ENCODE measurements at regions not wholly inside any gene's neighbourhood (a gene's known extent, or its start where the extent isn't known, plus 50 kb on each side); places are given as distances from the start of the nearest gene placed in this dataset.
"Not testable (repeated sequence)": the region's sequence is repeated elsewhere in the genome, so short reads cannot be mapped to it uniquely, and the experiment has no call there.

GRCh38 chr6:166809721-166810120 lies 146.6 kb downstream of the RNASET2 start:
- Histone ChIP-seq H3K4me1 (ENCODE audit: control insufficient read depth, insufficient read depth, low read length) (no peaks in the 10 kb centered on the region), H3K9me3 (ENCODE audit: control insufficient read depth, low read length) (no peaks in the 10 kb centered on the region), H3K4me3 (ENCODE audit: insufficient read depth, low read depth, low read length) (no peak overlapping the region), H3K27me3 (ENCODE audit: control insufficient read depth, insufficient read depth, low read length, poor library complexity, severe bottlenecking) (no peaks in the 10 kb centered on the region), H3K36me3 (ENCODE audit: control insufficient read depth, insufficient read depth, low read length) (no peaks in the 10 kb centered on the region), H3K27ac (ENCODE audit: insufficient read depth, low read depth, low read length, poor library complexity, severe bottlenecking) (no peak overlapping the region)
- 88% methylated on average over 8 of the region's 8 CpGs for WGBS, 2 experiments

- H3K4me1 ChIP-seq (ENCODE audit: control insufficient read depth, insufficient read depth, low read length): no peaks in the 10 kb centered on the region
- no peak overlapping the region for H3K27ac ChIP-seq (ENCODE audit: insufficient read depth, low read depth, low read length, poor library complexity, severe bottlenecking)
- H3K27me3 ChIP-seq (ENCODE audit: control insufficient read depth, insufficient read depth, low read length, poor library complexity, severe bottlenecking): no peaks in the 10 kb centered on the region
- WGBS, 2 experiments: 92% methylated on average over 10 to 11 of the region's 11 CpGs
- H3K36me3 ChIP-seq (ENCODE audit: control insufficient read depth, insufficient read depth, low read length): no peaks in the 10 kb centered on the region
- H3K4me3 ChIP-seq (ENCODE audit: insufficient read depth, low read depth, low read length): no peak overlapping the region
- H3K9me3 ChIP-seq (ENCODE audit: control insufficient read depth, low read length): no peaks in the 10 kb centered on the region
These were observed 149.2 kb downstream of the RNASET2 start for GRCh38 chr6:166806962-166807757.

- H3K27me3 ChIP-seq (ENCODE audit: control insufficient read depth, insufficient read depth, low read length, poor library complexity, severe bottlenecking): no peaks in the 10 kb centered on the region
- H3K4me3 ChIP-seq (ENCODE audit: insufficient read depth, low read depth, low read length): no peak overlapping the region
- WGBS, 2 experiments: 82% methylated on average over 1 of the region's 1 CpG; no CpG with 5 or more reads in 1 of the 2 experiments
- H3K9me3 ChIP-seq (ENCODE audit: control insufficient read depth, low read length): no peaks in the 10 kb centered on the region
- no peak overlapping the region for H3K27ac ChIP-seq (ENCODE audit: insufficient read depth, low read depth, low read length, poor library complexity, severe bottlenecking)
- H3K36me3 ChIP-seq (ENCODE audit: control insufficient read depth, insufficient read depth, low read length): no peaks in the 10 kb centered on the region
- H3K4me1 ChIP-seq (ENCODE audit: control insufficient read depth, insufficient read depth, low read length): no peaks in the 10 kb centered on the region
These were observed 150.0 kb downstream of the RNASET2 start for GRCh38 chr6:166806217-166806838.

- Histone ChIP-seq H3K27ac (ENCODE audit: insufficient read depth, low read depth, low read length, poor library complexity, severe bottlenecking) (no peak overlapping the region), H3K4me3 (ENCODE audit: insufficient read depth, low read depth, low read length) (no peak overlapping the region), H3K9me3 (ENCODE audit: control insufficient read depth, low read length) (no peaks in the 10 kb centered on the region), H3K36me3 (ENCODE audit: control insufficient read depth, insufficient read depth, low read length) (no peaks in the 10 kb centered on the region), H3K4me1 (ENCODE audit: control insufficient read depth, insufficient read depth, low read length) (peaks cover 8% of the 10 kb centered on the region), H3K27me3 (ENCODE audit: control insufficient read depth, insufficient read depth, low read length, poor library complexity, severe bottlenecking) (no peaks in the 10 kb centered on the region)
- WGBS, 2 experiments: 73 to 78% methylated on average over 8 to 9 of the region's 9 CpGs
These were observed 152.9 kb downstream of the RNASET2 start for GRCh38 chr6:166803471-166803870.

GRCh38 chr6:166802401-166802800 lies 153.9 kb downstream of the RNASET2 start:
- Histone ChIP-seq H3K36me3 (ENCODE audit: control insufficient read depth, insufficient read depth, low read length) (no peaks in the 10 kb centered on the region), H3K4me3 (ENCODE audit: insufficient read depth, low read depth, low read length) (no peak overlapping the region), H3K4me1 (ENCODE audit: control insufficient read depth, insufficient read depth, low read length) (peaks cover 8% of the 10 kb centered on the region), H3K27me3 (ENCODE audit: control insufficient read depth, insufficient read depth, low read length, poor library complexity, severe bottlenecking) (no peaks in the 10 kb centered on the region), H3K27ac (ENCODE audit: insufficient read depth, low read depth, low read length, poor library complexity, severe bottlenecking) (no peak overlapping the region), H3K9me3 (ENCODE audit: control insufficient read depth, low read length) (no peaks in the 10 kb centered on the region)
- WGBS, 2 experiments: 85 to 87% methylated on average over 7 of the region's 7 CpGs

- 84 to 88% methylated on average over 9 of the region's 9 CpGs for WGBS, 2 experiments
- Histone ChIP-seq H3K27ac (ENCODE audit: insufficient read depth, low read depth, low read length, poor library complexity, severe bottlenecking) (no peak overlapping the region), H3K36me3 (ENCODE audit: control insufficient read depth, insufficient read depth, low read length) (no peaks in the 10 kb centered on the region), H3K4me1 (ENCODE audit: control insufficient read depth, insufficient read depth, low read length) (peaks cover 8% of the 10 kb centered on the region), H3K27me3 (ENCODE audit: control insufficient read depth, insufficient read depth, low read length, poor library complexity, severe bottlenecking) (no peaks in the 10 kb centered on the region), H3K9me3 (ENCODE audit: control insufficient read depth, low read length) (no peaks in the 10 kb centered on the region), H3K4me3 (ENCODE audit: insufficient read depth, low read depth, low read length) (no peak overlapping the region)
These were observed 156.2 kb downstream of the RNASET2 start for GRCh38 chr6:166800137-166800536.

GRCh38 chr6:166798652-166799051 lies 157.7 kb downstream of the RNASET2 start:
- no peak overlapping the region for H3K27ac ChIP-seq (ENCODE audit: insufficient read depth, low read depth, low read length, poor library complexity, severe bottlenecking)
- WGBS, 2 experiments: 72 to 74% methylated on average over 6 of the region's 6 CpGs

GRCh38 chr6:166796610-166797009 lies 159.7 kb downstream of the RNASET2 start:
- H3K4me3 ChIP-seq (ENCODE audit: insufficient read depth, low read depth, low read length): no peak overlapping the region
- H3K27ac ChIP-seq (ENCODE audit: insufficient read depth, low read depth, low read length, poor library complexity, severe bottlenecking): no peak overlapping the region
- peaks cover 8% of the 10 kb centered on the region for H3K4me1 ChIP-seq (ENCODE audit: control insufficient read depth, insufficient read depth, low read length)
- H3K36me3 ChIP-seq (ENCODE audit: control insufficient read depth, insufficient read depth, low read length): no peaks in the 10 kb centered on the region
- H3K27me3 ChIP-seq (ENCODE audit: control insufficient read depth, insufficient read depth, low read length, poor library complexity, severe bottlenecking): no peaks in the 10 kb centered on the region
- 95 to 96% methylated on average over 12 of the region's 12 CpGs for WGBS, 2 experiments
- no peaks in the 10 kb centered on the region for H3K9me3 ChIP-seq (ENCODE audit: control insufficient read depth, low read length)

More at GRCh38 chr6:166798652-166799051, 157.7 kb downstream of the RNASET2 start:
- H3K27me3 ChIP-seq (ENCODE audit: control insufficient read depth, insufficient read depth, low read length, poor library complexity, severe bottlenecking): no peaks in the 10 kb centered on the region
- no peaks in the 10 kb centered on the region for H3K9me3 ChIP-seq (ENCODE audit: control insufficient read depth, low read length)
- no peak overlapping the region for H3K4me3 ChIP-seq (ENCODE audit: insufficient read depth, low read depth, low read length)
- no peaks in the 10 kb centered on the region for H3K36me3 ChIP-seq (ENCODE audit: control insufficient read depth, insufficient read depth, low read length)
- peaks cover 8% of the 10 kb centered on the region for H3K4me1 ChIP-seq (ENCODE audit: control insufficient read depth, insufficient read depth, low read length)

GRCh38 chr6:166795879-166796278 lies 160.5 kb downstream of the RNASET2 start:
- WGBS, 2 experiments: 94 to 98% methylated on average over 3 of the region's 3 CpGs
- Histone ChIP-seq H3K4me1 (ENCODE audit: control insufficient read depth, insufficient read depth, low read length) (peaks cover 8% of the 10 kb centered on the region), H3K27me3 (ENCODE audit: control insufficient read depth, insufficient read depth, low read length, poor library complexity, severe bottlenecking) (no peaks in the 10 kb centered on the region), H3K27ac (ENCODE audit: insufficient read depth, low read depth, low read length, poor library complexity, severe bottlenecking) (no peak overlapping the region), H3K36me3 (ENCODE audit: control insufficient read depth, insufficient read depth, low read length) (no peaks in the 10 kb centered on the region), H3K9me3 (ENCODE audit: control insufficient read depth, low read length) (no peaks in the 10 kb centered on the region), H3K4me3 (ENCODE audit: insufficient read depth, low read depth, low read length) (no peak overlapping the region)

- not testable (repeated sequence) for H3K36me3 ChIP-seq (ENCODE audit: control insufficient read depth, insufficient read depth, low read length); H3K4me3 ChIP-seq (ENCODE audit: insufficient read depth, low read depth, low read length); H3K27me3 ChIP-seq (ENCODE audit: control insufficient read depth, insufficient read depth, low read length, poor library complexity, severe bottlenecking); H3K4me1 ChIP-seq (ENCODE audit: control insufficient read depth, insufficient read depth, low read length); H3K9me3 ChIP-seq (ENCODE audit: control insufficient read depth, low read length); H3K27ac ChIP-seq (ENCODE audit: insufficient read depth, low read depth, low read length, poor library complexity, severe bottlenecking)
- no CpG with 5 or more reads among the region's 3 CpGs for WGBS, 2 experiments
These were observed 163.8 kb upstream of the RPS6KA2 start for GRCh38 chr6:166790808-166791207.

Measured in ectodermal cell (in vitro differentiated cells).